ENCODE measurements at regions not wholly inside any gene's neighbourhood (a gene's known extent, or its start where the extent isn't known, plus 50 kb on each side); places are given as distances from the start of the nearest gene placed in this dataset.

- Mint-ChIP-seq H3K4me1 (no peaks in the 10 kb centered on the region), H3K9me3 (peaks cover 8 to 30% (median 19%) of the 10 kb centered on the region in 7 donors), H3K27ac (no peak overlapping the region), H3K36me3 (no peaks in the 10 kb centered on the region), H3K4me3 (no peak overlapping the region), H3K27me3 (ENCODE audit: low read depth in 3 of 3) (peaks cover 0 to 3% (median 0%) of the 10 kb centered on the region in 3 donors)
- intact Hi-C loops (cut with micrococcal nuclease): no loop called here
- H4K20me1 ChIP-seq (ENCODE audit: insufficient read depth, low read length): no peaks in the 10 kb centered on the region
- H3K4me1 ChIP-seq (ENCODE audit: control insufficient read depth in 1 of 2, insufficient read depth in 2 of 2, low read length in 2 of 2): no peaks in the 10 kb centered on the region
- H3K4me2 ChIP-seq (replicated peaks; ENCODE audit: extremely low read depth, low read length, poor library complexity, severe bottlenecking): no peak overlapping the region
- peaks cover 4 to 5% of the 10 kb centered on the region in 2 donors for H3K9me3 ChIP-seq (replicated peaks in 1 of 2; ENCODE audit: control insufficient read depth in 1 of 2, insufficient read depth in 1 of 2, low read length in 2 of 2)
- H3K9ac ChIP-seq (ENCODE audit: insufficient read depth, low read length, poor library complexity, severe bottlenecking): no peak overlapping the region
- TF ChIP-seq, protein P1, sequence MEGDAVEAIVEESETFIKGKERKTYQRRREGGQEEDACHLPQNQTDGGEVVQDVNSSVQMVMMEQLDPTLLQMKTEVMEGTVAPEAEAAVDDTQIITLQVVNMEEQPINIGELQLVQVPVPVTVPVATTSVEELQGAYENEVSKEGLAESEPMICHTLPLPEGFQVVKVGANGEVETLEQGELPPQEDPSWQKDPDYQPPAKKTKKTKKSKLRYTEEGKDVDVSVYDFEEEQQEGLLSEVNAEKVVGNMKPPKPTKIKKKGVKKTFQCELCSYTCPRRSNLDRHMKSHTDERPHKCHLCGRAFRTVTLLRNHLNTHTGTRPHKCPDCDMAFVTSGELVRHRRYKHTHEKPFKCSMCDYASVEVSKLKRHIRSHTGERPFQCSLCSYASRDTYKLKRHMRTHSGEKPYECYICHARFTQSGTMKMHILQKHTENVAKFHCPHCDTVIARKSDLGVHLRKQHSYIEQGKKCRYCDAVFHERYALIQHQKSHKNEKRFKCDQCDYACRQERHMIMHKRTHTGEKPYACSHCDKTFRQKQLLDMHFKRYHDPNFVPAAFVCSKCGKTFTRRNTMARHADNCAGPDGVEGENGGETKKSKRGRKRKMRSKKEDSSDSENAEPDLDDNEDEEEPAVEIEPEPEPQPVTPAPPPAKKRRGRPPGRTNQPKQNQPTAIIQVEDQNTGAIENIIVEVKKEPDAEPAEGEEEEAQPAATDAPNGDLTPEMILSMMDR (IDR thresholded peaks at IDR 0.05): no peak
- H3K36me3 ChIP-seq (replicated peaks in 1 of 2; ENCODE audit: control insufficient read depth in 1 of 2, insufficient read depth in 2 of 2, low read length in 2 of 2): no peaks in the 10 kb centered on the region
- H2AFZ ChIP-seq (ENCODE audit: insufficient read depth, low read depth, low read length, poor library complexity, severe bottlenecking): no peak overlapping the region
- no peaks in the 10 kb centered on the region for H3K27me3 ChIP-seq (ENCODE audit: control insufficient read depth in 2 of 2, insufficient read depth in 2 of 2, low read length in 2 of 2)
- no peak overlapping the region for H3K27ac ChIP-seq (ENCODE audit: low read depth in 1 of 2, low read length in 2 of 2)
- no peak for DNase-seq
- H3K79me2 ChIP-seq (ENCODE audit: insufficient read depth, low read length): no peaks in the 10 kb centered on the region
- H3K4me3 ChIP-seq (replicated peaks in 1 of 3; ENCODE audit: low read depth in 2 of 3, low read length in 3 of 3): no peak overlapping the region
Measured at GRCh38 chr13:44072536-44072935, 192.8 kb downstream of the LACC1 start.

- Histone ChIP-seq H3K27ac (ENCODE audit: low read depth in 1 of 2, low read length in 2 of 2) (no peak overlapping the region), H3K36me3 (replicated peaks in 1 of 2; ENCODE audit: control insufficient read depth in 1 of 2, insufficient read depth in 2 of 2, low read length in 2 of 2) (no peaks in the 10 kb centered on the region), H3K4me1 (ENCODE audit: control insufficient read depth in 1 of 2, insufficient read depth in 2 of 2, low read length in 2 of 2) (no peaks in the 10 kb centered on the region), H4K20me1 (ENCODE audit: insufficient read depth, low read length) (no peaks in the 10 kb centered on the region), H3K79me2 (ENCODE audit: insufficient read depth, low read length) (no peaks in the 10 kb centered on the region), H3K27me3 (ENCODE audit: control insufficient read depth in 2 of 2, insufficient read depth in 2 of 2, low read length in 2 of 2) (no peaks in the 10 kb centered on the region), H3K4me2 (replicated peaks; ENCODE audit: extremely low read depth, low read length, poor library complexity, severe bottlenecking) (no peak overlapping the region), H3K9me3 (replicated peaks in 1 of 2; ENCODE audit: control insufficient read depth in 1 of 2, insufficient read depth in 1 of 2, low read length in 2 of 2) (peaks cover 4 to 5% of the 10 kb centered on the region in 2 donors), H2AFZ (ENCODE audit: insufficient read depth, low read depth, low read length, poor library complexity, severe bottlenecking) (no peak overlapping the region), H3K9ac (ENCODE audit: insufficient read depth, low read length, poor library complexity, severe bottlenecking) (no peak overlapping the region), H3K4me3 (replicated peaks in 1 of 3; ENCODE audit: low read depth in 2 of 3, low read length in 3 of 3) (no peak overlapping the region)
- no peak overlapping the region for H3K27ac Mint-ChIP-seq
- H3K27me3 Mint-ChIP-seq (ENCODE audit: low read depth in 3 of 3): peaks cover 0 to 3% (median 2%) of the 10 kb centered on the region in 3 donors
- intact Hi-C loops (cut with micrococcal nuclease): no loop called here
- WGBS (ENCODE audit: insufficient coverage): no CpG with 5 or more reads among the region's 1 CpG
- no peaks in the 10 kb centered on the region for H3K36me3 Mint-ChIP-seq
- H3K4me3 Mint-ChIP-seq: no peak overlapping the region
- TF ChIP-seq, protein P1 (IDR thresholded peaks at IDR 0.05): no peak
- peaks cover 8 to 27% (median 17%) of the 10 kb centered on the region in 7 donors for H3K9me3 Mint-ChIP-seq
- no peaks in the 10 kb centered on the region for H3K4me1 Mint-ChIP-seq
- DNase-seq: no peak
Measured at GRCh38 chr13:44074611-44075010, 194.9 kb downstream of the LACC1 start.
